ENCODE measurements at regions not wholly inside any gene's neighbourhood (a gene's known extent, or its start where the extent isn't known, plus 50 kb on each side); places are given as distances from the start of the nearest gene placed in this dataset.

GRCh38 chr3:13188975-13189374 is 115.7 kb upstream of the IQSEC1 start:
- 79 to 100% methylated on average over 1 of the region's 1 CpG for WGBS, 2 experiments (ENCODE audit: insufficient coverage in 1 of 2, insufficient read length in 1 of 2)

DNA sequence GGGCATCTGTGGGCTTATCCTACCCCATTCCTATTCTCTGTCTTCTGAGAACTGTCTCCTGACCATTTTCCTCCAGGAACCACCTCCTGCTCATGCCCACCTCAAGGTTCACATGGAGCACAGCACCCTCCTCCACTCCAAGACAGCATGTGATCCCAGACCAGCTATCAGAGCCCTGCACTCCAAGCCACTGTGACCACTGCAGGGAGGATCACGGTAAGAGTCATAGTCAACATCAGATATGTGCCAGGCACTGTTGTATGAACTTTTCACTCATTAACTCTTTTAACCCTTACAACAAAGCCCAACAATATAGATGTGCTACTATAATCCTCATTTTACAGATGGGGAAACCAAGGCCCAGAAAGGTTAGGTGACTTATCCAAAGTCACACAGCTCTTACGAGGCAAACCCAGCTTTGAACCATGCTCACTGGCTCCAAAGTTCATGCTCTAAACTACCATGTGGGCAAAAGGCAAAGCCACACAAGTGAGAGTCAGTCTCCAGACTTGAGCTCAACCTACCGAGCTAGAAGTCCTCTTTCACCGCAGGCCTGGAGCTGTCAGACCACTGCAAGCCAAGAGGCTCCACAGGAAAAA is 115.1 kb upstream of the IQSEC1 start:
- 91 to 95% methylated on average over 4 of the region's 4 CpGs for WGBS, 2 experiments (ENCODE audit: insufficient coverage in 1 of 2, insufficient read length in 1 of 2)
- no peak for DNase-seq
- H3K27ac Mint-ChIP-seq = no peak overlapping the region
- Histone ChIP-seq H3K9ac (ENCODE audit: extremely low read depth, low read length, poor library complexity, severe bottlenecking) (no peak overlapping the region), H3K27ac (ENCODE audit: low read depth, low read length) (no peak overlapping the region), H3K9me3 (ENCODE audit: control insufficient read depth, low read length) (no peaks in the 10 kb centered on the region), H3K4me3 (ENCODE audit: low read length) (no peak overlapping the region), H3K4me1 (ENCODE audit: control insufficient read depth, insufficient read depth, low read length) (no peaks in the 10 kb centered on the region), H3K27me3 (ENCODE audit: control insufficient read depth, insufficient read depth, low read length, poor library complexity, severe bottlenecking) (no peaks in the 10 kb centered on the region), H3K36me3 (ENCODE audit: control insufficient read depth, insufficient read depth, low read length) (no peaks in the 10 kb centered on the region)
- no peaks in the 10 kb centered on the region for H3K4me1 Mint-ChIP-seq
- H3K9me3 Mint-ChIP-seq = peaks cover 3% of the 10 kb centered on the region
- no peaks in the 10 kb centered on the region for H3K36me3 Mint-ChIP-seq (ENCODE audit: low read depth)
- H3K27me3 Mint-ChIP-seq (ENCODE audit: insufficient read depth) = no peaks in the 10 kb centered on the region
- no peak overlapping the region for H3K4me3 Mint-ChIP-seq
- TF ChIP-seq CTCF (conservative IDR thresholded peaks at IDR 0.05) = no peak

More at GRCh38 chr3:13188975-13189374, 115.7 kb upstream of the IQSEC1 start:
- Histone ChIP-seq H3K27ac (ENCODE audit: low read depth, low read length) (no peak overlapping the region), H3K4me3 (ENCODE audit: low read length) (no peak overlapping the region), H3K9me3 (ENCODE audit: control insufficient read depth, low read length) (no peaks in the 10 kb centered on the region), H3K36me3 (ENCODE audit: control insufficient read depth, insufficient read depth, low read length) (no peaks in the 10 kb centered on the region), H3K9ac (ENCODE audit: extremely low read depth, low read length, poor library complexity, severe bottlenecking) (no peak overlapping the region), H3K4me1 (ENCODE audit: control insufficient read depth, insufficient read depth, low read length) (no peaks in the 10 kb centered on the region), H3K27me3 (ENCODE audit: control insufficient read depth, insufficient read depth, low read length, poor library complexity, severe bottlenecking) (no peaks in the 10 kb centered on the region)
- no peak for TF ChIP-seq CTCF (conservative IDR thresholded peaks at IDR 0.05)
- Mint-ChIP-seq H3K36me3 (ENCODE audit: low read depth) (no peaks in the 10 kb centered on the region), H3K4me1 (peaks cover 2% of the 10 kb centered on the region), H3K4me3 (no peak overlapping the region), H3K9me3 (peaks cover 3% of the 10 kb centered on the region), H3K27me3 (ENCODE audit: insufficient read depth) (no peaks in the 10 kb centered on the region), H3K27ac (no peak overlapping the region)
- DNase-seq = no peak

- no peaks in the 10 kb centered on the region for H3K4me1 ChIP-seq (ENCODE audit: control insufficient read depth, insufficient read depth, low read length)
- H3K4me3 ChIP-seq (ENCODE audit: low read length) = no peak overlapping the region
- no peak for DNase-seq
- no peaks in the 10 kb centered on the region for H3K27me3 ChIP-seq (ENCODE audit: control insufficient read depth, insufficient read depth, low read length, poor library complexity, severe bottlenecking)
- Mint-ChIP-seq H3K27me3 (ENCODE audit: insufficient read depth) (no peaks in the 10 kb centered on the region), H3K4me3 (no peak overlapping the region), H3K36me3 (ENCODE audit: low read depth) (no peaks in the 10 kb centered on the region), H3K27ac (no peak overlapping the region), H3K4me1 (no peaks in the 10 kb centered on the region), H3K9me3 (peaks cover 3% of the 10 kb centered on the region)
- H3K9me3 ChIP-seq (ENCODE audit: control insufficient read depth, low read length) = no peaks in the 10 kb centered on the region
- TF ChIP-seq CTCF (conservative IDR thresholded peaks at IDR 0.05) = no peak
- no peak overlapping the region for H3K9ac ChIP-seq (ENCODE audit: extremely low read depth, low read length, poor library complexity, severe bottlenecking)
- no peaks in the 10 kb centered on the region for H3K36me3 ChIP-seq (ENCODE audit: control insufficient read depth, insufficient read depth, low read length)
- WGBS, 2 experiments (ENCODE audit: insufficient coverage in 1 of 2, insufficient read length in 1 of 2) = 92 to 95% methylated on average over 2 of the region's 2 CpGs
- no peak overlapping the region for H3K27ac ChIP-seq (ENCODE audit: low read depth, low read length)
These were observed 114.4 kb upstream of the IQSEC1 start for GRCh38 chr3:13187593-13187992.

Data from endodermal cell (in vitro differentiated cells).